ENCODE measurements at regions not wholly inside any gene's neighbourhood (a gene's known extent, or its start where the extent isn't known, plus 50 kb on each side); places are given as distances from the start of the nearest gene placed in this dataset.

DNA sequence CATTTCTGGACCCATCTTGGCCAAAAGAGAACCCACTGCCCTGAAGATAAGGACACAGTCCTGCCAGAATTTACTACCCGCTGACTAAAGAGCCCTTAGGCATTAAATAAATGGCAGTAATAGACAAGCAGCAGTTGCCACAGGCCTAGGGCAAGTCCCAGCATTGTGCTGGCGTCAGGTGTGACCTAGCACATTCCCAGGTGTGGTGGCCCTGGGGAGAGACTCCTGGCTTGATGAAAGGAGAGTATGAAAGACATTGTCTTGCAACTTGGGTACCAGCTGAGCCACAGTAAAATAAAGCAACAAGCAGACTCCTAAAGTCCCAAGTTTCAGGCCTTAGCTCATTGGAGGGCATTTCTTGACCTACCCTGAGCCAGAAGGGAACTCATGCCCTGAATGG, 715.7 kb upstream of the SORCS1 start:
- TF ChIP-seq, protein P1, sequence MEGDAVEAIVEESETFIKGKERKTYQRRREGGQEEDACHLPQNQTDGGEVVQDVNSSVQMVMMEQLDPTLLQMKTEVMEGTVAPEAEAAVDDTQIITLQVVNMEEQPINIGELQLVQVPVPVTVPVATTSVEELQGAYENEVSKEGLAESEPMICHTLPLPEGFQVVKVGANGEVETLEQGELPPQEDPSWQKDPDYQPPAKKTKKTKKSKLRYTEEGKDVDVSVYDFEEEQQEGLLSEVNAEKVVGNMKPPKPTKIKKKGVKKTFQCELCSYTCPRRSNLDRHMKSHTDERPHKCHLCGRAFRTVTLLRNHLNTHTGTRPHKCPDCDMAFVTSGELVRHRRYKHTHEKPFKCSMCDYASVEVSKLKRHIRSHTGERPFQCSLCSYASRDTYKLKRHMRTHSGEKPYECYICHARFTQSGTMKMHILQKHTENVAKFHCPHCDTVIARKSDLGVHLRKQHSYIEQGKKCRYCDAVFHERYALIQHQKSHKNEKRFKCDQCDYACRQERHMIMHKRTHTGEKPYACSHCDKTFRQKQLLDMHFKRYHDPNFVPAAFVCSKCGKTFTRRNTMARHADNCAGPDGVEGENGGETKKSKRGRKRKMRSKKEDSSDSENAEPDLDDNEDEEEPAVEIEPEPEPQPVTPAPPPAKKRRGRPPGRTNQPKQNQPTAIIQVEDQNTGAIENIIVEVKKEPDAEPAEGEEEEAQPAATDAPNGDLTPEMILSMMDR (conservative IDR thresholded peaks at IDR 0.05; ENCODE audit: low read length), result no peak
- TF ChIP-seq EZH2phosphoT487 (IDR thresholded peaks at IDR 0.05; ENCODE audit: borderline replicate concordance, low read depth, low read length), result no peak

Measured in OCI-LY7 (cell line).